ENCODE measurements at regions not wholly inside any gene's neighbourhood (a gene's known extent, or its start where the extent isn't known, plus 50 kb on each side); places are given as distances from the start of the nearest gene placed in this dataset.

DNA sequence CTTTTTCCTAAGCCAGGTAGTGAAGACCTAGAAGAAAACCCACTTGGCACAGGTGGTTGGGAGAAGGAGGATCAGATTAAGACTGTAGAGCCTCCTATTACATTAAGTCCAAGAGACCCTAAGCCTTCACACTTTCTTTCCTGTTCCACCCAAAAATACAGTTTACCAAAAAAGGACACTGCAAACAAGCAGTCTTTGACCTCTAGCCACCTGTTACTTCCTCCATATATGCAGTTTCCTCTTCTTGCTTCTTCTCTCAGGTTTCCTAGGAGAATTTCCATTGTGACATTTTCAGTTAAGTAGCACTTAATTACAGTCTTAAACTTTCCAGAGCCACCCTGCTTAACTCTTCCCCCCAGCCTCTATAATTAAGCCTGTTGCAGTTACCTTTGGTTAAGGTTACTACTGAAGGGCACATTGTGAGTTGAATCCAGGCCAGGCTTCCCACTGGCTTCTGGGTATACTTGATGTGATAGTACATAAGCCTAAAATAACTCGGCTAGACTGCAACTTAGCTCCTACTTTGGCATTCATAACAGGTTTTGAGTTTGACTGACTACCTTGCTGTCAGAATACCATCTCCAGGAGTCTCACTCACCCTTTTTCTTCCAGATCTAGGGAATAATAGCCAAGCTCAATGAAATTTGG lies 114.2 kb upstream of the UMPS start:
- Histone ChIP-seq H3K4me1 (no peaks in the 10 kb centered on the region), H3K36me3 (no peaks in the 10 kb centered on the region), H3K4me3 (no peak overlapping the region), H3K27ac (no peak overlapping the region), H3K27me3 (no peaks in the 10 kb centered on the region), H3K9me3 (no peaks in the 10 kb centered on the region)
- TF ChIP-seq POLR2AphosphoS5 (IDR thresholded peaks at IDR 0.05) (no peak), POLR2A (IDR thresholded peaks at IDR 0.05) (no peak)
- TF ChIP-seq, protein P1, sequence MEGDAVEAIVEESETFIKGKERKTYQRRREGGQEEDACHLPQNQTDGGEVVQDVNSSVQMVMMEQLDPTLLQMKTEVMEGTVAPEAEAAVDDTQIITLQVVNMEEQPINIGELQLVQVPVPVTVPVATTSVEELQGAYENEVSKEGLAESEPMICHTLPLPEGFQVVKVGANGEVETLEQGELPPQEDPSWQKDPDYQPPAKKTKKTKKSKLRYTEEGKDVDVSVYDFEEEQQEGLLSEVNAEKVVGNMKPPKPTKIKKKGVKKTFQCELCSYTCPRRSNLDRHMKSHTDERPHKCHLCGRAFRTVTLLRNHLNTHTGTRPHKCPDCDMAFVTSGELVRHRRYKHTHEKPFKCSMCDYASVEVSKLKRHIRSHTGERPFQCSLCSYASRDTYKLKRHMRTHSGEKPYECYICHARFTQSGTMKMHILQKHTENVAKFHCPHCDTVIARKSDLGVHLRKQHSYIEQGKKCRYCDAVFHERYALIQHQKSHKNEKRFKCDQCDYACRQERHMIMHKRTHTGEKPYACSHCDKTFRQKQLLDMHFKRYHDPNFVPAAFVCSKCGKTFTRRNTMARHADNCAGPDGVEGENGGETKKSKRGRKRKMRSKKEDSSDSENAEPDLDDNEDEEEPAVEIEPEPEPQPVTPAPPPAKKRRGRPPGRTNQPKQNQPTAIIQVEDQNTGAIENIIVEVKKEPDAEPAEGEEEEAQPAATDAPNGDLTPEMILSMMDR (IDR thresholded peaks at IDR 0.05) = no peak
- DNase-seq (ENCODE audit: low spot score in 2 of 2) = no peak
- intact Hi-C loops (cut with DNase I; ENCODE audit: low total_unique reads) = no loop called here

- Histone ChIP-seq H3K9me3 (no peaks in the 10 kb centered on the region), H3K4me3 (no peak overlapping the region), H3K36me3 (no peaks in the 10 kb centered on the region), H3K4me1 (no peaks in the 10 kb centered on the region), H3K27ac (no peak overlapping the region), H3K27me3 (no peaks in the 10 kb centered on the region)
- intact Hi-C loops (cut with DNase I; ENCODE audit: low total_unique reads) = no loop called here
- DNase-seq (ENCODE audit: low spot score in 2 of 2) = no peak
- TF ChIP-seq POLR2A (IDR thresholded peaks at IDR 0.05) (no peak), POLR2AphosphoS5 (IDR thresholded peaks at IDR 0.05) (no peak)
- TF ChIP-seq, protein P1 (IDR thresholded peaks at IDR 0.05) = no peak
These were observed 113.1 kb upstream of the UMPS start for GRCh38 chr3:124617177-124617576.

DNA sequence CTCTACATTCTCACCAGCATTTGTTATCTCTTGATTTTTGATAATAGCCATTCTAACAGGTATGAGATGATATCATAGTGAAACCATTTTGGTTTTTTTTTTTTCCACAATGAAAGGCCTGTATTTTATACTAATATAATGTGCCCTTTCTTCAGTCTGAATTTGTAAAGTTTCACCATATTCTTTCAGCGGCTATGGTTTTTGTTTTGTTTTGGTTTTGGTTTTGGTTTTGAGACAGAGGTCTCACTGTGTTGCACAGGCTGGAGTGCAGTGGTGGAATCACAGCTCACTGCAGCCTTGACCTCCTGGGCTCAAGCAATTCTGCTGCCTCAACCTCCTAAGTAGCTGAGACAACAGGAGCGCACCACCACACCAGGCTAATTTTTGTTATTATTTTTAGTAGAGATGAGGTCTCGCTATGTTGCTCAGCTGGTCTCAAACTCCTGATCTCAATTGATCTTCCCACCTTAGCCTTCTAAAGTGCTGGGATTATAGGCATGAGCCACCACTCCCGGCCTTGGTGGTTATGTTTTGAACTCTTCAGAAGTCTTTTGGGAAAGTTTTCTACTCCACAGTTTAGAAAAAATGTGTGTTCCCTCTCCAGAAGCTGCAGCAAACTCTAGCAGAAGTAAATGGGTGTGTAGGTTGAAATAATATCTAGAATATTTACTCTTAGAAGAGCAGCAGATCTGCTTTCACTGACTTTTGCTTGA lies 110.2 kb upstream of the UMPS start:
- no peak for DNase-seq (ENCODE audit: low spot score in 2 of 2)
- Histone ChIP-seq H3K27ac (no peak overlapping the region), H3K36me3 (no peaks in the 10 kb centered on the region), H3K4me1 (no peaks in the 10 kb centered on the region), H3K27me3 (no peaks in the 10 kb centered on the region), H3K9me3 (no peaks in the 10 kb centered on the region), H3K4me3 (no peak overlapping the region)
- TF ChIP-seq POLR2A (IDR thresholded peaks at IDR 0.05) (no peak), POLR2AphosphoS5 (IDR thresholded peaks at IDR 0.05) (no peak)
- TF ChIP-seq, protein P1 (IDR thresholded peaks at IDR 0.05) = no peak
- intact Hi-C loops (cut with DNase I; ENCODE audit: low total_unique reads) = loop anchor here (5.0 kb wide), 1 partner anchor 1463 kb away; no protein-coding TSS in a partner anchor

DNA sequence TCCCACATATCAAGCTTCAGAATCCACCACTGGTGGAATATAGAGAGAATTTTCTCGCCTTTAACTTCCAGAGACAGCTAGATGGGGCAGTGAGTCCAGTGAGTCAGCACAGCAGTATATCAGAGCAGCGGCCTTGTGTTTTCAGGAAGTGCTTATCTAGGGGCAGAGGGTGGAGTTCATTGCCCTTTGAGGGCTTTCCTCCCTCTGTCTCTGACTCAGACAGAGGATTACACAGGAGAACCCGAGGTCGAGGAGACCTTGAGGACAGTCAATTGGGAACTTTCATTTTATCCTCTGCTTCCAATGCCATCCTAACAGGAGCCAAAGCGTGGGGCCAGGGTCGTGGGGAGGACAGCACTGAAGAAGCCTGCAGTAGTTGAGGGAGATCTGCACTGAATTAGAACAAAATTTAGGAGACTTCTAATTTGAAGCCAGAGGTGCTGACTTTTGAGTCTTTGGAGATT lies 109.6 kb upstream of the UMPS start:
- Histone ChIP-seq H3K4me1 (no peaks in the 10 kb centered on the region), H3K9me3 (no peaks in the 10 kb centered on the region), H3K36me3 (no peaks in the 10 kb centered on the region), H3K27ac (no peak overlapping the region), H3K27me3 (no peaks in the 10 kb centered on the region), H3K4me3 (no peak overlapping the region)
- intact Hi-C loops (cut with DNase I; ENCODE audit: low total_unique reads) = loop anchor here (5.0 kb wide), 1 partner anchor 1463 kb away; no protein-coding TSS in a partner anchor
- TF ChIP-seq POLR2A (IDR thresholded peaks at IDR 0.05) = no peak
- TF ChIP-seq, protein P1 (IDR thresholded peaks at IDR 0.05) = no peak
- no peak for DNase-seq (ENCODE audit: low spot score in 2 of 2)

DNA sequence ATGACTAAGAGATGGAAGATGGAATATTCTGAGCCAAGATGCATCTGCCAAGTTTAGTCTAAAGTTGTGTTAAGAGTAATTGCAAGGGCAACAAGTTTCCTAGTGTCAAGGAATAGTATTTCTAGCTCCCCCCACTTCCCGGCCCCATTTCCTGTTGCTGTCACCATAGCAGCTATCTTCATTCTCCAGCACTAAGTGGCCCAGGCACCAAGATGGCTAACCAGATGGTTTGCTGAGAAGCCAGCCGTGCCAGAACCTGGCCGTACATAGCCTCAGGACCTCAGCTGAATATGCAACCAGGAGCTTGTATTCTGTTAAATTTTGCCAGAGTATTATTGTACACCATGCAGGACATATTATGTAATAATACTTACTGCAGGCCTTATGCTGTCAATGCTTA lies 108.8 kb upstream of the UMPS start:
- Histone ChIP-seq H3K4me3 (no peak overlapping the region), H3K9me3 (no peaks in the 10 kb centered on the region), H3K27me3 (no peaks in the 10 kb centered on the region), H3K4me1 (no peaks in the 10 kb centered on the region), H3K36me3 (no peaks in the 10 kb centered on the region), H3K27ac (no peak overlapping the region)
- TF ChIP-seq POLR2AphosphoS5 (IDR thresholded peaks at IDR 0.05) (no peak), POLR2A (IDR thresholded peaks at IDR 0.05) (no peak)
- TF ChIP-seq, protein P1 (IDR thresholded peaks at IDR 0.05) = no peak
- intact Hi-C loops (cut with DNase I; ENCODE audit: low total_unique reads) = loop anchor here (5.0 kb wide), 1 partner anchor 1464 kb away; no protein-coding TSS in a partner anchor
- no peak for DNase-seq (ENCODE audit: low spot score in 2 of 2)
